Endothelial cell of hepatic sinusoid (primary cell): ENCODE measurements at regions not wholly inside any gene's neighbourhood (a gene's known extent, or its start where the extent isn't known, plus 50 kb on each side); places are given as distances from the start of the nearest gene placed in this dataset.

Experiments
- in situ Hi-C: cut with HindIII; loops from 2 replicates; pipeline ENCODE4 v1.10.0; 2017; ENCODE audit warnings: low sequenced_read_pairs

GRCh38 chr5:9710069-9710468 lies 79.9 kb upstream of the TAS2R1 start:
- in situ Hi-C loops = loop anchor here (10.0 kb wide), 1 partner anchor 65 kb away; no protein-coding TSS in a partner anchor

- in situ Hi-C loops = no loop called here
These were observed 77.7 kb upstream of the TAS2R1 start for GRCh38 chr5:9707732-9708462.

GRCh38 chr5:9699681-9700080 lies 69.5 kb upstream of the TAS2R1 start:
- in situ Hi-C loops = no loop called here

- in situ Hi-C loops = no loop called here
These were observed 68.7 kb upstream of the TAS2R1 start for GRCh38 chr5:9698841-9699240.

GRCh38 chr5:9698125-9698826 lies 68.1 kb upstream of the TAS2R1 start:
- in situ Hi-C loops = no loop called here

- in situ Hi-C loops = no loop called here
These were observed 62.4 kb upstream of the TAS2R1 start for GRCh38 chr5:9692576-9692975.

GRCh38 chr5:9691261-9691660 lies 61.1 kb upstream of the TAS2R1 start:
- in situ Hi-C loops = no loop called here

- in situ Hi-C loops = no loop called here
These were observed 60.6 kb upstream of the TAS2R1 start for GRCh38 chr5:9690751-9691150.

- in situ Hi-C loops = no loop called here
These were observed 56.1 kb upstream of the TAS2R1 start for GRCh38 chr5:9686216-9686615.

- in situ Hi-C loops = no loop called here
These were observed 51.6 kb upstream of the TAS2R1 start for GRCh38 chr5:9681706-9682105.
